K562 (cell line): ENCODE measurements at regions not wholly inside any gene's neighbourhood (a gene's known extent, or its start where the extent isn't known, plus 50 kb on each side); places are given as distances from the start of the nearest gene placed in this dataset.

Experiments
- ATAC-seq: fragments of 200-7000 bp; cut with Tn5 transposase; 3 replicates; pipeline ENCODE4 v1.9.1; 2020; ENCODE audit warnings: moderate library complexity
- BruUV-seq: library from RNA; stranded (reverse); fragments of 400-500 nt; replicated peaks from 2 replicates; lab custom pipeline; 2021; lab: Mats Ljungman, UMichigan
- CTCF ChIA-PET: fragments of 300-600 bp; formaldehyde crosslinking; extraction: SDS; loops from one replicate; lab custom pipeline; 2021; ENCODE audit warnings: low intra/inter-chr PET ratio; lab: Yijun Ruan, JAX
- POLR2A ChIA-PET: fragments of 300-600, 350-650 bp; sonication (Branson Sonifier 250); formaldehyde crosslinking; extraction: SDS; loops from one replicate; lab custom pipeline; 2021; ENCODE audit warnings: antibody characterized with exemption, inconsistent platforms; lab: Yijun Ruan, JAX
- DNase-seq, 4 experiments: peaks; one replicate each; pipeline versions ENCODE4 v3.0.0 to v3.0.0-alpha.2; 2011 to 2018; ENCODE audit warnings: low spot score in 3 of 4, mixed read lengths in 3 of 4; ENCODE audit errors: extremely low read depth in 1 of 4
- FAIRE-seq: peaks from 2 replicates; lab custom pipeline; 2011; peaks lifted over from hg19 to GRCh38; lab: Jason Lieb, UNC
- H2AFZ ChIP-seq: 2 replicates; pipeline ENCODE4 v1.6.0; 2011; ENCODE audit warnings: low read depth, low read length, control low read depth, inconsistent platforms
- H3K27ac ChIP-seq: fragments of 200-600 bp; 3 replicates; pipeline ENCODE4 v1.8.0; 2011; ENCODE audit warnings: low read depth, mild to moderate bottlenecking, control low read depth, inconsistent platforms, low read length, moderate library complexity, mixed read lengths; ENCODE audit errors: extremely low read depth
- H3K27me3 ChIP-seq, 2 experiments: fragments of 300-600 bp in 1 of 2; 2 replicates in 1 of 2; 3 replicates in 1 of 2; pipeline versions ENCODE4 v1.6.0 to v1.8.0; 2011; ENCODE audit warnings: inconsistent platforms in 2 of 2, low read length in 2 of 2, mild to moderate bottlenecking in 1 of 2, mixed read lengths in 1 of 2, moderate library complexity in 1 of 2; ENCODE audit not compliant: control insufficient read depth in 2 of 2, insufficient read depth in 2 of 2
- H3K36me3 ChIP-seq: fragments of 300-600 bp; 3 replicates; pipeline ENCODE4 v1.8.0; 2011; ENCODE audit warnings: mild to moderate bottlenecking, low read length, inconsistent platforms; ENCODE audit not compliant: control insufficient read depth, insufficient read depth
- H3K4me1 ChIP-seq, 2 experiments: fragments of 200-600 bp in 1 of 2; replicated peaks in 1 of 2; 2 replicates in 1 of 2; 3 replicates in 1 of 2; pipeline versions ENCODE4 v1.5.1 to v1.8.0; 2011; ENCODE audit warnings: inconsistent platforms in 2 of 2, low read length in 2 of 2, mild to moderate bottlenecking in 1 of 2, mixed read lengths in 1 of 2, moderate library complexity in 1 of 2; ENCODE audit not compliant: control insufficient read depth in 2 of 2, insufficient read depth in 2 of 2
- H3K4me2 ChIP-seq: 2 replicates; pipeline ENCODE4 v1.6.1; 2011; ENCODE audit warnings: low read length, control low read depth, inconsistent platforms, mixed read lengths; ENCODE audit not compliant: insufficient read depth
- H3K4me3 ChIP-seq: fragments of 200-600 bp; sonication (generic), shearing (Covaris generic); 2 replicates; pipeline ENCODE4 v1.5.1; 2016; ENCODE audit warnings: control low read depth, inconsistent platforms
- H3K79me2 ChIP-seq: fragments of 200-600 bp; 3 replicates; pipeline ENCODE4 v1.8.0; 2011; ENCODE audit warnings: low read length, inconsistent platforms; ENCODE audit not compliant: control insufficient read depth, insufficient read depth
- H3K9ac ChIP-seq, 2 experiments: 2 replicates each; pipeline versions ENCODE4 v1.6.0 to v1.6.1; 2011; ENCODE audit warnings: low read depth in 2 of 2, low read length in 2 of 2, control low read depth in 1 of 2, inconsistent platforms in 1 of 2, mild to moderate bottlenecking in 1 of 2, mixed read lengths in 1 of 2; ENCODE audit not compliant: insufficient read depth in 1 of 2
- H3K9me1 ChIP-seq: one replicate; pipeline ENCODE4 v1.6.0; 2011; ENCODE audit warnings: inconsistent platforms, mild to moderate bottlenecking, low read length, moderate library complexity; ENCODE audit not compliant: control insufficient read depth, insufficient read depth
- H3K9me3 ChIP-seq: replicated peaks from 2 replicates; pipeline ENCODE4 v1.5.1; 2011; ENCODE audit warnings: low read depth, low read length, inconsistent platforms; ENCODE audit not compliant: control insufficient read depth, insufficient read depth
- H4K20me1 ChIP-seq: replicated peaks from 2 replicates; pipeline ENCODE4 v1.6.1; 2011; ENCODE audit warnings: low read length, inconsistent platforms, mixed read lengths; ENCODE audit not compliant: control insufficient read depth, insufficient read depth
- BMI1 ChIP-seq: fragments of 150-350 bp; IDR thresholded peaks from 2 replicates; pipeline ENCODE4 v1.6.1; 2014; ENCODE audit warnings: low read length
- BRF2 ChIP-seq: IDR thresholded peaks from 3 replicates; pipeline ENCODE4 v1.6.1; 2011; ENCODE audit warnings: borderline replicate concordance, mild to moderate bottlenecking; ENCODE audit not compliant: insufficient read length, insufficient read depth
- CBX3 ChIP-seq, 2 experiments: IDR thresholded peaks; 1 replicate in 1 of 2; 2 replicates in 1 of 2; pipeline ENCODE4 v1.6.1; 2012; ENCODE audit warnings: inconsistent platforms in 2 of 2, low read length in 2 of 2, borderline replicate concordance in 1 of 2, control low read depth in 1 of 2
- TAF1 ChIP-seq: IDR thresholded peaks from 2 replicates; pipeline ENCODE4 v1.6.1; 2011; ENCODE audit warnings: mild to moderate bottlenecking, low read length, moderate library complexity; ENCODE audit not compliant: insufficient read depth, control insufficient read depth, severe bottlenecking; ENCODE audit errors: extremely low read depth
- ZBTB5 ChIP-seq: fragments of 450-650 bp; IDR thresholded peaks from 2 replicates; pipeline ENCODE4 v1.6.1; 2017; ENCODE audit warnings: antibody characterized with exemption
- ZNF143 ChIP-seq: sonication (generic); formaldehyde crosslinking; IDR thresholded peaks from 2 replicates; pipeline ENCODE4 v1.9.0; 2022; ENCODE audit warnings: mild to moderate bottlenecking, missing genetic modification reagents
- WGBS: fragments of 100-300 bp; shearing (Covaris generic); methylation state at CpG from one replicate; pipeline ENCODE4 v1.1.6; 2016; ENCODE audit warnings: low coverage, mixed read lengths; ENCODE audit not compliant: insufficient coverage; ENCODE audit errors: missing lambda C conversion rate; 5-methylcytosine and 5-hydroxymethylcytosine counted together
- in situ Hi-C: fragments of 300-500 bp; cut with MboI; formaldehyde crosslinking; loops from 4 replicates; pipeline ENCODE4 v1.15.0; 2018; ENCODE audit warnings: inconsistent platforms, mixed read lengths
- intact Hi-C: fragments of 100-400 bp; cut with micrococcal nuclease; formaldehyde crosslinking; loops from 2 replicates; pipeline ENCODE4 v1.14.2; 2022

- Histone ChIP-seq H3K9me3 (no peaks in the 10 kb centered on the region), H3K27me3 (no peaks in the 10 kb centered on the region), H3K79me2 (no peaks in the 10 kb centered on the region), H3K4me1 (no peaks in the 10 kb centered on the region), H3K27ac (no peak overlapping the region), H3K4me3 (no peak overlapping the region), H3K4me2 (no peak overlapping the region), H3K9me1 (no peaks in the 10 kb centered on the region), H2AFZ (no peak overlapping the region), H3K9ac (no peak overlapping the region), H3K36me3 (no peaks in the 10 kb centered on the region), H4K20me1 (no peaks in the 10 kb centered on the region)
- DNase-seq (no peak), FAIRE-seq (no peak), ATAC-seq (no peak)
- CTCF ChIA-PET, result no interaction called here
- WGBS, result 2% methylated on average over 5 of the region's 5 CpGs
- in situ Hi-C loops (no loop called here), intact Hi-C loops (no loop called here)
- TF ChIP-seq BRF2 (no peak), ZNF143 (CRISPR knock-in tag) (no peak), CBX3 (IDR thresholded peaks at IDR 0.05; ENCODE audit: borderline replicate concordance in 1 of 2, low read length in 2 of 2) (no peak), BMI1 (no peak), ZBTB5 (no peak), TAF1 (no peak)
- POLR2A ChIA-PET, result no interaction called here
- BruUV-seq, result no TSS peak
Observed at GRCh38 chr3:20698896-20699295, 512.9 kb upstream of the SGO1 start.
